Medulla oblongata (tissue), 1 donor: ENCODE measurements at regions not wholly inside any gene's neighbourhood (a gene's known extent, or its start where the extent isn't known, plus 50 kb on each side); places are given as distances from the start of the nearest gene placed in this dataset.

Experiments
- DNase-seq: peaks from one replicate; pipeline ENCODE4 v3.0.0-alpha.2; 2015; ENCODE audit errors: extremely low spot score

DNA sequence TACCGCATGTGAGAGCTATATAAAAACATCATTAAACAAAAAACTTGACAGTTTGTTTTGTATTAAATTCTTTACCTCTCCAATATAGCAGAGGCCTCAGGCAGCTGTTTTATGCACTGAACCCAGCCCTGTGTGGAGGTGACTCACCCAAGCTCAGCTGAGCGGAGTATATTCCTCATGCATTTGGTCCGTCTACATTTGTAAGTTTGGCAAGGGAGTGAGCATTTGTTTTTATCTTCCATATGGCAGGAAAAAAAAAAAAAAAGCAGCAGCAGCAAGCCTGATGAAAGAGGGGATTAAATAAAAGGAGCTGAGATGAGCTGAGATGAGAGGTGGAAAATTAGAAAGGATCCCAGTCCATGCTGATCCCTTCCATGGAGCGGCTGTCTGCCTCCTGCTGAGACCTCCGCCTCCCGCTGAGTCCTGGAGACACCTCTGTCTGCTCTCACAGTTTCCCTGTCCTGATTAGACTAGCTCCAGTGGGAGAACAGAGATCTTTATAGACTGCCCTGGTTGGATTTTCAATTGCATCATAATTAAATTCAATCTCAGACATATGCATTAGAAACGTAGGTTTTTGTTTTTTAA is 112.0 kb upstream of the CTNND2 start:
- DNase-seq = no peak

DNA sequence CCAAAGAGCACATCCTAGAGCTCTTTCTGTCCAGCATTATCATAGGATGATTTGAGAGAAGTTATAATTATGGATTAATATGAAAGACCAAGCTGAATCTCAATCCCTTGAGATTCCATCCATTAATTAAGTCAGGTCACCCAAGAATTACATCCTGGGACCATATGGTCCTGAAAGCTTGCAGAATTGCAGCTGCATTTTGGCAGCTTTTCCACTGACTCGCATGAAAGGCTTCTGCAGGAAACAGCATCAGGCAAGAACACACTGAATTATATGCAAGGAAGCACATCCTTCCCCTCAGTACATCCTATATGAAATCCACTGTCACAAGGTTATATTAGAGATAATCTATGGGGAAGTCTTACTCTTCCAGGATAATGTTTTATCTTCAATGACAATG is 109.1 kb upstream of the CTNND2 start:
- DNase-seq = no peak

GRCh38 chr5:12003680-12004079 is 99.4 kb upstream of the CTNND2 start:
- no peak for DNase-seq

- no peak for DNase-seq
Measured at GRCh38 chr5:11998397-11998796, 94.2 kb upstream of the CTNND2 start.

- no peak for DNase-seq
Measured at GRCh38 chr5:11997942-11998341, 93.7 kb upstream of the CTNND2 start.

DNA sequence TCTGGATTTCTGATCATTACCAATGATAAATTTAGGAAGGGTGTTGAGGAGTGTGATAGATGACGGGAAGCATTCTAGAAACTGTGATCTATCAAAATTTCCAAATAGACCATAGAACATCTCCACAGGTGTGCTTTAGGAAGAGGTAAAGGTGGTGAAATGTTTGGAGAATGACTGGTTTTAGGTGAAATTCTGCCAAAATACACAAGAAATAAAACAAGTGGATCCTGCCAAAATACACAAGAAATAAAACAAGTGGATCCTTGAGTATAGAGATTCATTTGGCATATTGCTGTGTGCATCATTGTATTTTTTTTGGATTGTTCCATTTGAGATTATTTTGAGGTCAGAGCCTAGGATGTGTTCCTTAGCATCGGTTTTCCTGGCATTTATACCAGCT is 88.3 kb upstream of the CTNND2 start:
- DNase-seq = no peak

DNA sequence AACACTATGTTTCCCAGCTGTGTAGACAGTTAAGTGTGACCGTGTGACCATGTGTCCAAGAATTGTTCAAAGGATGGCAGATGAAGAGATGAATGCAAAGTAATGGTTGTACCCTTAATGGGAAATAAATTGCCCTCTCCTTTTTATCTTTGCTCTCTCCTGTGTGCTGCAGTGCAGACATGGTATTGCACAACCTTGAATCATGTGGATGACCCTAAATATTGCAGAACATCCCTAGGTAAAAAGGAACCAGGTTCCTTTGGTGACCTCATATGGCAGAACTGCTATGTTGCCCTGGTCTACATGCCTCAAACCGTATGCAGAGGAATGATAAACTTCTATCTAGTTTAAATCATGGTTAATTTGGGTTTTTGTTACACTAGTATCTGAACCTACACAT is 81.7 kb upstream of the CTNND2 start:
- DNase-seq = no peak

- no peak for DNase-seq
Measured at GRCh38 chr5:11984196-11984595, 80.0 kb upstream of the CTNND2 start.

DNA sequence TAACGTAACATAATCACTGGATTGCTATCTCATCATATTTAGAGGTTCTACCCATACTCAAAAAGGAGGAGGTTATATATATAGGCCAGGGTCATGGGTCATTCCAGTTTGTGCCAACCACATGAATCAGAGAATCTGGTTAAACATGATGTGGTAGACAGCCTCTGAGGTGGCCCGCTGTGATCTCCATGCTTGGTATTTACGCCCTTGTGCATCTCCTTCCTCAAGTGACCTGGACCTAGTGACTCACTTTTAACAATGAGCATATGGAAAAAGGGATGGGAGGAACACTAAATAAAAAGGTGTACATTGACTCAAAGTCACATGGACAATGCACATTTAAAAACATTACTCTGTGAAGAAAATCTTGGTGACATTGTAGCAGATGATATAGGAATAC is 77.7 kb upstream of the CTNND2 start:
- no peak for DNase-seq

DNA sequence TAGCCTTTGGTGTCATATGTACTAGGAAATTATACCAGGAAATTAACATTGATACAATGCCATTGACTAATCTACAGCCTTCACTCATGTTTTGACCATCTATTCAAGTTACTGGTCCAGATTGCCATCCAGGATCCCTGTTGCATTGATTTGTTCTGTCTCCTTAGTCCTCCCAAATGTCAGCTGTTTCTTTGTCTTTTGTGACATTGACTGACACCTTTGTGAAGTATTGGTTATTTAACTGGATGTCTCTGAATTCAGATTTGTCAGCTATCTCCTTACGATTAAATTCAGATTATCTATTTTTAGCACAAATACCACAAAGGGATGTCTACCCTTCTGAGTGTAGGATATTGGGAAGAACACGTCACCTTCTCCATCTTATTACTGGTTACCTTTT is 73.7 kb upstream of the CTNND2 start:
- no peak for DNase-seq

DNA sequence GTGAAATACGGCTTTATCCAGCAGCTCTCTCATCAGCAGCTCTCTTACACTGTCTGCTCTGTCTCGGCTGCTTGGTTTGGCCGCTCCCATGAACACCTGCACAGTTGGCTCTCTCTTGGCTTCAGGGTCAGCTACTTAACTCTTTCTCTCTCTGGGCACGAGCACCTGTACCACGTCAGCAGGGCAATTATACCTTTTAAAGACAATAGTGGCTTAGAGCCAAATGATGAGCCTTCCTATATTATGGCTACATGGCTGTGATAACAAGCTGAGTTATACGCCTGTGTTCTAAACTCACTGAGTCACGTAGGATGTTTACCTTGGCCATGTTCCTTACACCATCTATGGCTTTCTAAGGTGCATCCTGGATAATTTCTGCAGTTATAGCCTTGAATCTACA is 69.2 kb upstream of the CTNND2 start:
- no peak for DNase-seq

- DNase-seq = no peak
Measured at GRCh38 chr5:11963227-11963626, 59.0 kb upstream of the CTNND2 start.

DNA sequence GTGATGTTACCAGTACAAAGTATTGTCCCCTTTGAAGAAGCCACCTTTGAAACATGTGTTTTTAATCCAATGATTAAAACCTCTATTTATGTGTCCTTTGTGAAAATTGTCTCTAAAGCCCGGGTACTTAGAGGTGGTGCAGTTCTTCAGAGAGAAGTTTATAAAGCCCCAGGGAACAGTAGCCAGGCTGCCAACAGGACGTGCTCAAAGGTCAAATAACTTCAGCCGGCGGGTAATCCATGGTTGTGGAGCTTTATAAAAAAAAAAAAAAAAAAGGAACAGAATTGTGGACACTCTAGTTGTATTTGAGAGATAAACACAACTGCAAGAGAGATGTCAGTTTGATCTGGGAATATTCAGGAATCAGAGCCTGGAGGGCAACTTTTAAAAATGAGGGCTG is 57.9 kb upstream of the CTNND2 start:
- no peak for DNase-seq

GRCh38 chr5:11958321-11958720 is 54.1 kb upstream of the CTNND2 start:
- DNase-seq = no peak

GRCh38 chr5:11955331-11955730 is 51.1 kb upstream of the CTNND2 start:
- DNase-seq = no peak
